Keratinocyte (primary cell): ENCODE measurements at regions not wholly inside any gene's neighbourhood (a gene's known extent, or its start where the extent isn't known, plus 50 kb on each side); places are given as distances from the start of the nearest gene placed in this dataset.

Experiments
- DNase-seq: peaks from one replicate; pipeline ENCODE4 v3.0.0-alpha.2; 2011; ENCODE audit warnings: low read depth, missing footprints, low spot score
- FAIRE-seq: peaks from 2 replicates; lab custom pipeline; 2011; peaks lifted over from hg19 to GRCh38; lab: Jason Lieb, UNC
- H2AFZ ChIP-seq: 2 replicates; pipeline ENCODE4 v1.6.0; 2012; ENCODE audit warnings: low read length, control low read depth, inconsistent platforms; ENCODE audit not compliant: control insufficient read depth
- H3K27ac ChIP-seq: 2 replicates; pipeline ENCODE4 v1.5.1; 2011; ENCODE audit warnings: low read length; ENCODE audit not compliant: control insufficient read depth, insufficient read depth
- H3K27me3 ChIP-seq: 3 replicates; pipeline ENCODE4 v1.6.0; 2011; ENCODE audit warnings: low read length; ENCODE audit not compliant: control insufficient read depth, insufficient read depth; ENCODE audit errors: extremely low read depth
- H3K36me3 ChIP-seq, 2 experiments: 2 replicates in 1 of 2; 3 replicates in 1 of 2; pipeline ENCODE4 v1.5.1; 2011; ENCODE audit warnings: low read length in 2 of 2, mild to moderate bottlenecking in 1 of 2; ENCODE audit not compliant: control insufficient read depth in 2 of 2, insufficient read depth in 2 of 2; ENCODE audit errors: extremely low read depth in 1 of 2
- H3K4me1 ChIP-seq: 3 replicates; pipeline ENCODE4 v1.5.1; 2011; ENCODE audit warnings: low read length; ENCODE audit not compliant: control insufficient read depth, insufficient read depth; ENCODE audit errors: extremely low read depth
- H3K4me2 ChIP-seq: 3 replicates; pipeline ENCODE4 v1.6.0; 2011; ENCODE audit warnings: low read depth, low read length; ENCODE audit not compliant: control insufficient read depth, insufficient read depth; ENCODE audit errors: extremely low read depth
- H3K4me3 ChIP-seq, 3 experiments: fragments of 200-600 bp in 1 of 3; sonication (generic) in 1 of 3; 2 replicates in 2 of 3; 3 replicates in 1 of 3; pipeline ENCODE4 v1.5.1; 2011 to 2016; ENCODE audit warnings: low read length in 3 of 3, mild to moderate bottlenecking in 3 of 3, control low read depth in 2 of 3, inconsistent platforms in 1 of 3, low read depth in 1 of 3, mixed read lengths in 1 of 3, mixed run types in 1 of 3, moderate library complexity in 1 of 3; ENCODE audit not compliant: control insufficient read depth in 2 of 3, insufficient read depth in 2 of 3; ENCODE audit errors: extremely low read depth in 1 of 3
- H3K79me2 ChIP-seq: 2 replicates; pipeline ENCODE4 v1.6.0; 2012; ENCODE audit warnings: low read length; ENCODE audit not compliant: control insufficient read depth, insufficient read depth
- H3K9ac ChIP-seq: 3 replicates; pipeline ENCODE4 v1.6.0; 2011; ENCODE audit warnings: low read length; ENCODE audit not compliant: control insufficient read depth, insufficient read depth; ENCODE audit errors: extremely low read depth
- H3K9me1 ChIP-seq: 3 replicates; pipeline ENCODE4 v1.6.0; 2011; ENCODE audit warnings: low read length; ENCODE audit not compliant: control insufficient read depth, insufficient read depth; ENCODE audit errors: extremely low read depth
- H3K9me3 ChIP-seq: 2 replicates; pipeline ENCODE4 v1.5.1; 2012; ENCODE audit warnings: low read depth, low read length; ENCODE audit not compliant: control insufficient read depth
- H4K20me1 ChIP-seq: 3 replicates; pipeline ENCODE4 v1.6.0; 2011; ENCODE audit warnings: low read length; ENCODE audit not compliant: control insufficient read depth, insufficient read depth; ENCODE audit errors: extremely low read depth
- CTCF ChIP-seq, 3 experiments: IDR thresholded peaks in 1 of 3; conservative IDR thresholded peaks in 1 of 3; optimal IDR thresholded peaks in 1 of 3; 2 replicates in 2 of 3; 3 replicates in 1 of 3; pipeline versions ENCODE3 to v1.5.1; 2011; ENCODE audit warnings: low read length in 3 of 3, mild to moderate bottlenecking in 3 of 3, moderate library complexity in 2 of 3, control low read depth in 1 of 3, inconsistent platforms in 1 of 3; ENCODE audit not compliant: insufficient read depth in 2 of 3; ENCODE audit errors: extremely low read depth in 1 of 3
- EZH2 ChIP-seq: IDR thresholded peaks from one replicate; pipeline ENCODE4 v1.6.1; 2012; ENCODE audit warnings: inconsistent platforms, mild to moderate bottlenecking, low read length, moderate library complexity
- dilution Hi-C: fragments of 300-500 bp; cut with MboI; formaldehyde crosslinking; loops from one replicate; pipeline ENCODE4 v1.7.0; 2020; ENCODE audit warnings: low sequenced_read_pairs; ENCODE audit not compliant: extremely low pct_ligation_motif_present

GRCh38 chr5:3161672-3162071, 410.2 kb upstream of the IRX2 start:
- FAIRE-seq: no peak

GRCh38 chr5:3157214-3157613, 405.7 kb upstream of the IRX2 start:
- Histone ChIP-seq H3K27ac (no peak overlapping the region), H3K9ac (no peak overlapping the region), H3K27me3 (no peaks in the 10 kb centered on the region), H2AFZ (no peak overlapping the region), H3K79me2 (no peaks in the 10 kb centered on the region), H3K9me3 (peaks cover 2% of the 10 kb centered on the region), H3K4me2 (no peak overlapping the region), H3K4me3 (no peak overlapping the region), H3K9me1 (no peaks in the 10 kb centered on the region), H4K20me1 (no peaks in the 10 kb centered on the region), H3K36me3 (no peaks in the 10 kb centered on the region), H3K4me1 (no peaks in the 10 kb centered on the region)
- no peak for FAIRE-seq
- TF ChIP-seq EZH2 (no peak), CTCF (optimal IDR thresholded peaks at IDR 0.05 in 1 of 3, IDR thresholded peaks at IDR 0.05 in 1 of 3, conservative IDR thresholded peaks at IDR 0.05 in 1 of 3; ENCODE audit: extremely low read depth in 1 of 3, insufficient read depth in 2 of 3, low read length in 3 of 3) (no peak)
- dilution Hi-C loops: no loop called here
- no peak for DNase-seq

More at GRCh38 chr5:3161672-3162071, 410.2 kb upstream of the IRX2 start:
- no peaks in the 10 kb centered on the region for H3K36me3 ChIP-seq
- peaks cover 2% of the 10 kb centered on the region for H3K9me3 ChIP-seq
- no peak overlapping the region for H3K27ac ChIP-seq
- H4K20me1 ChIP-seq: no peaks in the 10 kb centered on the region
- DNase-seq: no peak
- H3K9me1 ChIP-seq: no peaks in the 10 kb centered on the region
- no peak overlapping the region for H3K4me2 ChIP-seq
- no peaks in the 10 kb centered on the region for H3K4me1 ChIP-seq
- dilution Hi-C loops: no loop called here
- H3K9ac ChIP-seq: no peak overlapping the region
- TF ChIP-seq CTCF (optimal IDR thresholded peaks at IDR 0.05 in 1 of 3, IDR thresholded peaks at IDR 0.05 in 1 of 3, conservative IDR thresholded peaks at IDR 0.05 in 1 of 3; ENCODE audit: extremely low read depth in 1 of 3, insufficient read depth in 2 of 3, low read length in 3 of 3): no peak
- no peak for TF ChIP-seq EZH2
- no peak overlapping the region for H2AFZ ChIP-seq
- no peaks in the 10 kb centered on the region for H3K79me2 ChIP-seq
- H3K4me3 ChIP-seq: no peak overlapping the region
- H3K27me3 ChIP-seq: no peaks in the 10 kb centered on the region
